ENCODE measurements at regions not wholly inside any gene's neighbourhood (a gene's known extent, or its start where the extent isn't known, plus 50 kb on each side); places are given as distances from the start of the nearest gene placed in this dataset.

DNA sequence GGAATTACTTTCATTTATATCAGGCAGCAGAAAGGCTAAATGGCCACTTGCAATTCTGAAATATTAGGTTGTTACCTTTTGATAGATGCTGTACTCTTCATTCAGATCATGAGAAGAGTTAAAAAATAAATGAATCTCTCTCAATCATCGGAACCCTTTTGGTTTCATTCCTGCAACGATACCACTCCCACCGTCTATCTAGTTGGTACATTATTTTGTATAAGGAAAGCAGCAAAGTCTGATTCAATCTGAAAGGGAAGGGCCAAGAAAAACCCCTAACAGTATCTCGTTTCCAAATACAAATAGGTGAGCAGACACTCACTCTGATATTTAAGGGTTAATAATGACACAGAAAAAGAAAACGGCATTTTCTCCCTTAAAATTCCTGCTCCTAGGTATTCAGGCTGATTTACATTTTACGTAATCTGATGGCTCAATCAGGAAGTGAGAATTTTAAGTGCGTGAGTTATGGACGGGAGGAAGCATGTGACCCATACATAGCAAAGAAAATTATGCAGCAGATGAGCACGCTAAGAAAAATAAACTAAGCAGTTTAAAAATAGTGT, 209.4 kb upstream of the KLF14 start:
- Mint-ChIP-seq H3K4me3 (no peak overlapping the region), H3K27ac (no peak overlapping the region), H3K4me1 (peaks cover 95% of the 10 kb centered on the region), H3K36me3 (no peaks in the 10 kb centered on the region), H3K9me3 (no peaks in the 10 kb centered on the region)
- DNase-seq (ENCODE audit: low spot score in 2 of 2) (peak in 1 of 2 donors; percentile 38), ATAC-seq (no peak)

DNA sequence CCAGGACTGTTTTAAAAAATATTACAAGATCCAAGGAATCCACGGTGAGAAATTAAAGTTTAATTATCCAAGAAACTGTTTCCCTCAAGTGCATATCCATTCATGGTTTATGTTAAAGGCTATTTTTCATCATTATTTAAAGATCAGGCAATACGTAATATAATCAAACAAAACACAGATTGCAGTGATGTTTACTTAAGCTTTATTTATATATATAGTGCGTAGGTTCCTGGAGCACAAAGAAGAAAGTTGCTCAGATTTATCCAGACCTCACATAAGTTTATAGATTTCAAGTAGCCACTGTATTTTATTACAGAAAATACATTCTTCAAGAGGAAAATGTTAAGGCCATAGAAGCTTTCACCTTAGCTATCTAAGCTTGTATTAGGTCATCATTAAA, 210.0 kb upstream of the KLF14 start:
- H3K36me3 Mint-ChIP-seq: no peaks in the 10 kb centered on the region
- H3K4me1 Mint-ChIP-seq: peaks cover 89% of the 10 kb centered on the region
- H3K4me3 Mint-ChIP-seq: no peak overlapping the region
- no peak for ATAC-seq
- H3K27ac Mint-ChIP-seq: no peak overlapping the region
- no peaks in the 10 kb centered on the region for H3K9me3 Mint-ChIP-seq
- no peak for DNase-seq (ENCODE audit: low spot score in 2 of 2)

GRCh38 chr7:130944997-130945396, 211.0 kb upstream of the KLF14 start:
- Mint-ChIP-seq H3K4me3 (no peak overlapping the region), H3K9me3 (no peaks in the 10 kb centered on the region), H3K27ac (no peak overlapping the region), H3K36me3 (no peaks in the 10 kb centered on the region), H3K4me1 (peaks cover 80% of the 10 kb centered on the region)
- peak; percentile 3 for ATAC-seq
- DNase-seq (ENCODE audit: low spot score in 2 of 2): no peak

DNA sequence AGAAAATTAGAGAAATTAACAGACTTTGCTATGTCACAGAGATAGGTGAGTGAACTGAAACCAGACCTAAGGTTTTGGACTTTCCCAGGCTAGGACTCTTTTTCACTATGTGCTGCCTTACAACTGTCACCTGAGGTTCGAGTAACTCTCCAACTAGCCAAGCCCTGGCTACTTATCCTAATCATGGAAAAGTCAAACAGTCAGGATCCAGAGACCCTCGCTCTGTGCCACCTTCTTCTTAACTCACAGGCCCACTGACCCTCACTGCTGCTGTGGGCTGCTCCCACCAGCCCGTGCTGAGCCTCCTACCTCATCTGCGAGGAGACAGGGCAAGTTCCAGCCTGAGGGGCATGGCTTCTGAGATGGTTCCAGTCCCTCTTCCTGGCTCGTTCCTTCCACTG, 211.4 kb upstream of the KLF14 start:
- H3K27ac Mint-ChIP-seq: no peak overlapping the region
- peaks cover 76% of the 10 kb centered on the region for H3K4me1 Mint-ChIP-seq
- ATAC-seq (peak; percentile 22), DNase-seq (ENCODE audit: low spot score in 2 of 2) (no peak)
- no peaks in the 10 kb centered on the region for H3K9me3 Mint-ChIP-seq
- no peaks in the 10 kb centered on the region for H3K36me3 Mint-ChIP-seq
- no peak overlapping the region for H3K4me3 Mint-ChIP-seq

DNA sequence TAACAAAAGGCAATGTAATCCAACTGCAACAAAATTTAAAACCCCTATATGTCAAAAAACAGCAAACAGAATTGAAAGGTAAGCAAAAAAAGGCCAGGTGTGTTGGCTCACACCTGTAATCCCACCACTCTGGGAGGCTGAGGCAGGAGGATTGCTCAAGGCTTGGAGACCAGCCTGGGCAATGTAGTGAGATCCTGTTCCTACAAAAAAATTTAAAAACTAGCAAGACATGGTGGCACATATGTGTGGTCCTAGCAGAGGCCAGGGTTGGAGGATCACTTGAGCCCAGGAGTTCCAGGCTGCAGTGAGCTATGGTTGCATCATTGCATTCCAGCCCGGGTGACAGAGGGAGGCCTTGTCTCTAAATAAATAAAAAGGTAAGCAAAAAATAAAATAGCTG, 212.1 kb upstream of the KLF14 start:
- no peaks in the 10 kb centered on the region for H3K9me3 Mint-ChIP-seq
- H3K36me3 Mint-ChIP-seq: no peaks in the 10 kb centered on the region
- ATAC-seq (no peak), DNase-seq (ENCODE audit: low spot score in 2 of 2) (no peak)
- no peak overlapping the region for H3K27ac Mint-ChIP-seq
- H3K4me3 Mint-ChIP-seq: no peak overlapping the region
- peaks cover 69% of the 10 kb centered on the region for H3K4me1 Mint-ChIP-seq

DNA sequence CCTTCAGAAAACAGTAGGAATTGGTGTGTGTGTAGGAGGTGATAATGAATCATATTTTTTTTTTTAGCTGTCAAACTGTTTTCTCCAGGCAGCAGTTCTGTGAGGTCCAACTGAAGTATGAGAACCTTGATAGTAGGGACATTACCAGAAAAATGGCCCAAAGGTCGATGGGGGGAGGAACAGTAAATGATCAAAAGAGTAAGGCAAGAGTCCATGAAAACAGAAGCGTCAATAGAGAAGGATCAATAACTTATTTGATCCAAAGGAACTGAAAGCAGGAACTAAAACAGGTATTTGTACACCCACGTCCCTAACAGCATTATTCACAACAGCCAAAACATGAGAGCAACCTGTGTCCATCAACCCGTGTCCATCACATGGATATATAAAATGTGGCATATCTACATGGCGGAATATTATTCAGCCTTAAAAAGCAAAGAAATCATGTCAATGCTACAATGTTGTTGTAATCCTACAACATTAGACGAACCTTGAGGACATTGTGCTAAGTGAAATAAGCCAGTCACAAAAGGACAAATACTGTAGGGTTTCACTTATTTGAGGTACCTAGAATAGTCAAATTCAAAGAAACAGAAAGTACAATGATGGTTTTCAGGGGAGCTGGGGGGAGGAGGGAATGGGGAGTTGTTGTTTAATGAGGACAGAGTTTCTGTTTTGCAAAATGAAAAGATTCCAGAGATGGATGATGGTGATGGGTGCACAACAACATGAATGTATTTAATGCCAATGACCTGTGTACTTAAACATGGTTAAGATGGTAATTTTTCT, 214.0 kb upstream of the KLF14 start:
- no peak overlapping the region for H3K4me3 Mint-ChIP-seq
- ATAC-seq (peak; percentile 36), DNase-seq (ENCODE audit: low spot score in 2 of 2) (no peak)
- H3K4me1 Mint-ChIP-seq: peaks cover 56% of the 10 kb centered on the region
- no peaks in the 10 kb centered on the region for H3K36me3 Mint-ChIP-seq
- H3K9me3 Mint-ChIP-seq: no peaks in the 10 kb centered on the region
- H3K27ac Mint-ChIP-seq: no peak overlapping the region

DNA sequence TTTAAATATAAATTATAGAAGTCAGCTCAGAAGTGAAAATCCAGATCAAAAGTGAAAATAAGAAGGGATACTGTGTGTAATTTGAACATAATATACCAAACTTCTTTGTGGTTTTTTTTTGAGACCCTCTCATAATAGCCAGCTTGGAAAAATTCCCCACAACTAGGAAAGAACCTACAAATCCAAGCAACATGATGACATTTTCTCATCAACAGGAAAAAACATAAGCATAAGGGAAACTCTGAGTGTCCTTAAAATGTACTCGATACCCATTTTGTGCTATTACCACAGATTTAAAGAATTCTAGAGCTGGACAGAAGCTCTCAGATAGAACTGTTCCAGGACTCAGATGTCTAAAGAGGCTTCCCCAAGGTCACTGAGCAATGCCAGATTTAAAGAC, 214.8 kb upstream of the KLF14 start:
- ATAC-seq: no peak
- Mint-ChIP-seq H3K4me3 (no peak overlapping the region), H3K4me1 (peaks cover 56% of the 10 kb centered on the region), H3K36me3 (no peaks in the 10 kb centered on the region), H3K9me3 (no peaks in the 10 kb centered on the region), H3K27ac (no peak overlapping the region)
- DNase-seq (ENCODE audit: low spot score in 2 of 2): no peak

GRCh38 chr7:130949550-130949949, 215.5 kb upstream of the KLF14 start:
- H3K9me3 Mint-ChIP-seq: no peaks in the 10 kb centered on the region
- no peak for ATAC-seq
- DNase-seq (ENCODE audit: low spot score in 2 of 2): no peak
- H3K27ac Mint-ChIP-seq: no peak overlapping the region
- no peak overlapping the region for H3K4me3 Mint-ChIP-seq
- no peaks in the 10 kb centered on the region for H3K36me3 Mint-ChIP-seq
- H3K4me1 Mint-ChIP-seq: peaks cover 57% of the 10 kb centered on the region

- H3K4me1 Mint-ChIP-seq: peaks cover 56% of the 10 kb centered on the region
- H3K4me3 Mint-ChIP-seq: no peak overlapping the region
- H3K36me3 Mint-ChIP-seq: no peaks in the 10 kb centered on the region
- ATAC-seq: no peak
- DNase-seq (ENCODE audit: low spot score in 2 of 2): no peak
- H3K9me3 Mint-ChIP-seq: no peaks in the 10 kb centered on the region
- no peak overlapping the region for H3K27ac Mint-ChIP-seq
These were observed 216.0 kb upstream of the KLF14 start for GRCh38 chr7:130950054-130950453.

DNA sequence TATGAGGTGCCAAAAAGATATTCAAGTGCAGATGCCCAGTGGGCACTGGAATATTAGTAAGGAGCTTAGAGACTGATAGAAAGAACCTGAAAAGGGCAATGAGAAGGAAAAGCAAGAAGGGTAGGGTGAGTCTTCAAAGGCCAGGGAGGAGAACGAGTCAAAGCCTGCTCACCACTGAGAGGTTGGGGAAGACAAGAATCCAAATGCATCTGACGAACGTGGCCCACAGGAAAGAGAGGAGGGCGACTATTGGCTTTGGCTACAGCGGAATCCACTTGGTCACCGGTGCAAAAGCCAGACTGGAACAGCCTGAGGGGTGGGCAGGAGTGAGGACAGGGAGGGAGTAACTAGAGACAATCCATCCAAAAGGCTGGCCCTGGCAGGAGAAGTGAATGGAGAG, 216.7 kb upstream of the KLF14 start:
- no peak overlapping the region for H3K4me3 Mint-ChIP-seq
- ATAC-seq: no peak
- no peaks in the 10 kb centered on the region for H3K36me3 Mint-ChIP-seq
- H3K9me3 Mint-ChIP-seq: no peaks in the 10 kb centered on the region
- no peak overlapping the region for H3K27ac Mint-ChIP-seq
- H3K4me1 Mint-ChIP-seq: peaks cover 49% of the 10 kb centered on the region
- DNase-seq (ENCODE audit: low spot score in 2 of 2): peak in 1 of 2 donors; percentile 55

- ATAC-seq: peak; percentile 69
- H3K4me3 Mint-ChIP-seq: no peak overlapping the region
- no peaks in the 10 kb centered on the region for H3K9me3 Mint-ChIP-seq
- H3K36me3 Mint-ChIP-seq: no peaks in the 10 kb centered on the region
- no peak overlapping the region for H3K27ac Mint-ChIP-seq
- H3K4me1 Mint-ChIP-seq: peaks cover 49% of the 10 kb centered on the region
- no peak for DNase-seq (ENCODE audit: low spot score in 2 of 2)
These were observed 217.4 kb upstream of the KLF14 start for GRCh38 chr7:130951303-130951975.

DNA sequence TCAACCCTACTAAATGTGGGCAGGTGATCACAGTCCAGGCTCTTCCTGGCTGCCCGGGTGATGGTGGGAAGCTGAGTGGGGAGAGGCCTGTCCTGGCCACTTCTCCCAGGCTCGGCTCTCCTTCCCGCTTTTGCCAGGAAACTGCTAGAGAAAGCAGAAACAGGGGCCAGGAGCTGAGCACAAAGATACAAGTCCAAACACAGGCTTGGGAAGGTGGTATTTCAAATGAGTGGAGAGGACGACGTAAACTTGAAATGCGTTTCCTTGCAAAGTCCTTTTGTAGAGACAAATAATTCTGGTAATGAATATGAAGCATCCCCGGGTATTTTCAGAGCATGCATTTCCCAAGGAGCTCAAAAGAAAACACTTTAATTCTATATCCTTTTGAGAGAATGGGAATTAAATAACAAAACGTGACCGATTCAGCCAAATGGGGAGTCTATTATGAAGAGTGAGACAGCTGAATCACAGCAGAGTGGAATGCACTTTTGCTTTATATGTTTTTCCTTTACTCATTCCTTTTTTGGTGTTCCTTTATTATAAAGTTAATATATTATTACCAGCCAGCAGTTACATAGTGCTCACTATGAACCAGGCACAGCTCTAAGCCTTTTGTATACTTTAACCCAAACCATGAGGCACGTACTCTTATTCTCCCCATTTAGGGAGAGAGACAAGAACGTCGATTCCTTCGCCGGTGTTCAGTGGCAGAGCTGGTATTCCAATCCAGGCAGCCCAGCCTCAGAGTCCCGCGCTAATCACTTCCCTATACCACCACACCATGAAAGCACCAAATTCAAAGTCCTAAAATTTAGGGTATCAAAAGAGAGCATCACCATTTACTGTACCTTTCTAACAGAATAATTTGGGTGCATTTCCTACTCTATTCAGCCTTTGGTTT, 218.2 kb upstream of the KLF14 start:
- Mint-ChIP-seq H3K9me3 (no peaks in the 10 kb centered on the region), H3K36me3 (no peaks in the 10 kb centered on the region), H3K4me3 (no peak overlapping the region), H3K27ac (no peak overlapping the region), H3K4me1 (peaks cover 47% of the 10 kb centered on the region)
- DNase-seq (ENCODE audit: low spot score in 2 of 2) (peak in 1 of 2 donors; percentile 60), ATAC-seq (no peak)

DNA sequence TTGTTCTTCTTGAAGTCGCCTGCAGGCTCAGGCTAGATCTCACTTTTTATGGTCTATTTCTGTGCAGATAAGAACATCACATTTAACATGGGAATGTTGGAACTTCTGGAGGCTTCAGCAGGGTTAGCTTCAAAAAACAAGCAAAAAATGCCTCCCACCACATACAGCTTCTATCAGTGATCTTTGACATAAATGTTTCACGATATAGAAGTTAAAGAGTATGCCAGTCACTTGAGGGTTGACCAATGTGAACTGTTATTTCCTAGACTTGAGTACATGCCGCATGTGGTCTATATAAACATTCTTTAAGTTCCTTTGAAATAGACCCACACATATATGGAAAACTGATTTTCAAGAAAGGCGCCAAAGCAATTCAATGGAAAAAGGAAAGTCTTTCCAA, 219.2 kb upstream of the KLF14 start:
- Mint-ChIP-seq H3K4me1 (peaks cover 40% of the 10 kb centered on the region), H3K4me3 (no peak overlapping the region), H3K9me3 (no peaks in the 10 kb centered on the region), H3K27ac (no peak overlapping the region), H3K36me3 (no peaks in the 10 kb centered on the region)
- DNase-seq (ENCODE audit: low spot score in 2 of 2) (no peak), ATAC-seq (no peak)

GRCh38 chr7:130954918-130955564, 221.0 kb upstream of the KLF14 start:
- ATAC-seq (peak; percentile 3), DNase-seq (ENCODE audit: low spot score in 2 of 2) (no peak)
- no peak overlapping the region for H3K27ac Mint-ChIP-seq
- H3K9me3 Mint-ChIP-seq: no peaks in the 10 kb centered on the region
- H3K4me3 Mint-ChIP-seq: no peak overlapping the region
- peaks cover 45% of the 10 kb centered on the region for H3K4me1 Mint-ChIP-seq
- H3K36me3 Mint-ChIP-seq: no peaks in the 10 kb centered on the region

DNA sequence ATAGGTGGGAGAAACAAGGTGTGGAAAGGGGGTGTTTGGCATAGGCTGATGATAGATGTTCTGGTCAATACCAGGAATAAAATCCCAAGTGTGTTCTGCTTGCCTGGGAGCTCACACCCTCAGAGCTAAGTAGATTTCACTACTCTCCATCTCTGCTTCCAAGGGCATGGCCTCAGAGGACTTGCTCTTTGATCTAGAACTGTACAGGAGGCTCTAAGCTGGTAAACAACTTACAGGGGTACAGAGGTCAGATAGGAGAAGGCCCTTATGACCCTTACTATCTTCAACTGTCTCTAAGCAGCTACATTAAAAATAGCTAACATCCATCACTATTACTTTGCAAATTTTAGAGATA, 221.5 kb upstream of the KLF14 start:
- DNase-seq (ENCODE audit: low spot score in 2 of 2) (no peak), ATAC-seq (no peak)
- no peak overlapping the region for H3K4me3 Mint-ChIP-seq
- no peak overlapping the region for H3K27ac Mint-ChIP-seq
- no peaks in the 10 kb centered on the region for H3K9me3 Mint-ChIP-seq
- peaks cover 45% of the 10 kb centered on the region for H3K4me1 Mint-ChIP-seq
- no peaks in the 10 kb centered on the region for H3K36me3 Mint-ChIP-seq
